ENCODE measurements at regions not wholly inside any gene's neighbourhood (a gene's known extent, or its start where the extent isn't known, plus 50 kb on each side); places are given as distances from the start of the nearest gene placed in this dataset.

DNA sequence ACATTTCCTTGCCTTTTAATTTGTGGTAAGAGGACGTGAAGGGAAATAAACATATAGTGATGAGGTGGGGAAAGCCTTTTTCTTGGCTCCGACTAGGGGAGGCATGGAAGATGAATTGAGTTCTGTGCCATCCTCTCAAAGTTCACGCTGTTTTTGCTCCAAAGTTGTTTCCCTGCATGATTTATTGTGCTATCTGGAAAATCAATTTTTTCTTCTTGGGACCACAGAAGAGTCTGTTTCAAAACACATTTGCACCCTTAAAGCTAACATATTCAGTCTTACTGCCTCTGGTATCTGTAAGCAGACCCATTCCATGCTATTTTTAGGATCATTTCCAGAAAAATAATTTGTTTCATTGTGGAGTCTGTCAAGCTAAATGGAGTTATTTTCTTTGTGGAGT, 57.6 kb upstream of the KCNG1 start:
- POLR2A ChIA-PET = no interaction called here
- intact Hi-C loops (cut with DNase I, micrococcal nuclease) = no loop called here
- ATAC-seq (ENCODE audit: poor library complexity) (no peak), DNase-seq (no peak)
- Histone ChIP-seq H3K36me3 (ENCODE audit: insufficient read depth, low read length) (no peaks in the 10 kb centered on the region), H3K4me3 (ENCODE audit: low read length) (no peak overlapping the region), H3K27ac (ENCODE audit: low read depth in 1 of 2, low read length in 2 of 2) (no peak overlapping the region), H3K27me3 (ENCODE audit: control insufficient read depth in 1 of 2, insufficient read depth in 2 of 2, low read length in 2 of 2) (peaks cover 5 to 30% of the 10 kb centered on the region in 2 experiments), H3K4me1 (ENCODE audit: insufficient read depth, low read length) (no peaks in the 10 kb centered on the region), H3K9me3 (ENCODE audit: control insufficient read depth in 1 of 2, insufficient read depth in 1 of 2, low read length in 2 of 2) (no peaks in the 10 kb centered on the region)
- TF ChIP-seq, protein P1, sequence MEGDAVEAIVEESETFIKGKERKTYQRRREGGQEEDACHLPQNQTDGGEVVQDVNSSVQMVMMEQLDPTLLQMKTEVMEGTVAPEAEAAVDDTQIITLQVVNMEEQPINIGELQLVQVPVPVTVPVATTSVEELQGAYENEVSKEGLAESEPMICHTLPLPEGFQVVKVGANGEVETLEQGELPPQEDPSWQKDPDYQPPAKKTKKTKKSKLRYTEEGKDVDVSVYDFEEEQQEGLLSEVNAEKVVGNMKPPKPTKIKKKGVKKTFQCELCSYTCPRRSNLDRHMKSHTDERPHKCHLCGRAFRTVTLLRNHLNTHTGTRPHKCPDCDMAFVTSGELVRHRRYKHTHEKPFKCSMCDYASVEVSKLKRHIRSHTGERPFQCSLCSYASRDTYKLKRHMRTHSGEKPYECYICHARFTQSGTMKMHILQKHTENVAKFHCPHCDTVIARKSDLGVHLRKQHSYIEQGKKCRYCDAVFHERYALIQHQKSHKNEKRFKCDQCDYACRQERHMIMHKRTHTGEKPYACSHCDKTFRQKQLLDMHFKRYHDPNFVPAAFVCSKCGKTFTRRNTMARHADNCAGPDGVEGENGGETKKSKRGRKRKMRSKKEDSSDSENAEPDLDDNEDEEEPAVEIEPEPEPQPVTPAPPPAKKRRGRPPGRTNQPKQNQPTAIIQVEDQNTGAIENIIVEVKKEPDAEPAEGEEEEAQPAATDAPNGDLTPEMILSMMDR (IDR thresholded peaks at IDR 0.05) = no peak
- Mint-ChIP-seq H3K36me3 (ENCODE audit: low read depth) (no peaks in the 10 kb centered on the region), H3K4me1 (ENCODE audit: low read depth) (no peaks in the 10 kb centered on the region), H3K27me3 (peaks cover 68% of the 10 kb centered on the region), H3K4me3 (no peak overlapping the region), H3K27ac (no peak overlapping the region), H3K9me3 (no peaks in the 10 kb centered on the region)
- CTCF ChIA-PET = no interaction called here

DNA sequence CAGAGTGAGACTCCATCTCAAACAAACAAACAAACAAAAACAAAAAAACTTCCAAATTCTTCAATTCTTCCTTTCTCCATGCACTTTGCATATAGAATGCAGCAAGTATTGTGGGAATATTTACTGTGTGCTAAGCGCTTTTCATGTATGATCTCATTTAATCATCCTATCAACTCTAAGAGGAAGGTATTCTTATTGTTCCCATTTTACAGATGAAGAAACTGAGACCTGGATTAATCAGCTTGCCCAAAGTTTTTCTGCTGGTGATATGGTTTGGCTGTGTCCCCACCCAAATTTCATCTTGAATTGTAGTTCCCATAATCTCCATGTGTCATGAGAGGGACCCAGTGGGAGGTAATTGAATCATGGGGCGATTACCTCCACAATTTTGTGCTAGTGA, 56.6 kb upstream of the KCNG1 start:
- no peak overlapping the region for H3K4me3 Mint-ChIP-seq
- H3K4me1 Mint-ChIP-seq (ENCODE audit: low read depth) = no peaks in the 10 kb centered on the region
- POLR2A ChIA-PET = no interaction called here
- intact Hi-C loops (cut with DNase I, micrococcal nuclease) = no loop called here
- CTCF ChIA-PET = no interaction called here
- H3K27ac ChIP-seq (ENCODE audit: low read depth in 1 of 2, low read length in 2 of 2) = no peak overlapping the region
- no peak overlapping the region for H3K27ac Mint-ChIP-seq
- H3K9me3 Mint-ChIP-seq = no peaks in the 10 kb centered on the region
- no peak overlapping the region for H3K4me3 ChIP-seq (ENCODE audit: low read length)
- peaks cover 73% of the 10 kb centered on the region for H3K27me3 Mint-ChIP-seq
- peaks cover under 1 to 4% of the 10 kb centered on the region in 2 experiments for H3K9me3 ChIP-seq (ENCODE audit: control insufficient read depth in 1 of 2, insufficient read depth in 1 of 2, low read length in 2 of 2)
- no peaks in the 10 kb centered on the region for H3K36me3 ChIP-seq (ENCODE audit: insufficient read depth, low read length)
- TF ChIP-seq, protein P1 (IDR thresholded peaks at IDR 0.05) = no peak
- no peaks in the 10 kb centered on the region for H3K4me1 ChIP-seq (ENCODE audit: insufficient read depth, low read length)
- no peaks in the 10 kb centered on the region for H3K36me3 Mint-ChIP-seq (ENCODE audit: low read depth)
- ATAC-seq (ENCODE audit: poor library complexity) = no peak
- H3K27me3 ChIP-seq (ENCODE audit: control insufficient read depth in 1 of 2, insufficient read depth in 2 of 2, low read length in 2 of 2) = peaks cover 5 to 32% of the 10 kb centered on the region in 2 experiments
- DNase-seq = no peak

DNA sequence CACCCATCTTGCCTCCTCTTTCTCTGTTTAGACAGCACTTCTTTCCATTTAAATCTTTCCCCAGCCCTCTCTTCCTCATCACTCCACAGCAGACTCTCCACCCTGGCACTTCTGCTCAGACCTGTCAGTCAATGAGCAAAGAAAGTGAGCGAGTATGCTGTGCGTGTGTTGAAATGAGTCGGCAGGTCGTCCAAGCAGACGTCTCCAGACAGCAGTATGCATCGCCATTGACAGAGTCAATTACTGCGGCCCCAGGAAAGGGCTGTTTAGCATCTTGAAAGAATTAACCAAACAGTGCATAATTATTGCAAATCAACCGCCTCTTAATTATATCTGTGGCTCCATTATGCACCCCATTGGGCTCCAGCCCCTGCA, 54.8 kb upstream of the KCNG1 start:
- no peaks in the 10 kb centered on the region for H3K9me3 Mint-ChIP-seq
- no peaks in the 10 kb centered on the region for H3K4me1 Mint-ChIP-seq (ENCODE audit: low read depth)
- ATAC-seq (ENCODE audit: poor library complexity) = no peak
- peaks cover 4 to 5% of the 10 kb centered on the region in 2 experiments for H3K9me3 ChIP-seq (ENCODE audit: control insufficient read depth in 1 of 2, insufficient read depth in 1 of 2, low read length in 2 of 2)
- H3K27ac Mint-ChIP-seq = no peak overlapping the region
- DNase-seq = no peak
- intact Hi-C loops (cut with DNase I, micrococcal nuclease) = no loop called here
- peaks cover 69% of the 10 kb centered on the region for H3K27me3 Mint-ChIP-seq
- H3K27me3 ChIP-seq (ENCODE audit: control insufficient read depth in 1 of 2, insufficient read depth in 2 of 2, low read length in 2 of 2) = peaks cover 5 to 31% of the 10 kb centered on the region in 2 experiments
- H3K36me3 ChIP-seq (ENCODE audit: insufficient read depth, low read length) = no peaks in the 10 kb centered on the region
- ChIA-PET POLR2A (no interaction called here), CTCF (no interaction called here)
- H3K4me3 Mint-ChIP-seq = no peak overlapping the region
- H3K27ac ChIP-seq (ENCODE audit: low read depth in 1 of 2, low read length in 2 of 2) = no peak overlapping the region
- TF ChIP-seq, protein P1 (IDR thresholded peaks at IDR 0.05) = no peak
- no peaks in the 10 kb centered on the region for H3K4me1 ChIP-seq (ENCODE audit: insufficient read depth, low read length)
- no peaks in the 10 kb centered on the region for H3K36me3 Mint-ChIP-seq (ENCODE audit: low read depth)
- H3K4me3 ChIP-seq (ENCODE audit: low read length) = no peak overlapping the region
